CD4-positive, alpha-beta T cell treated with Interleukin-21 for 1 hour (primary cell): ENCODE measurements at regions not wholly inside any gene's neighbourhood (a gene's known extent, or its start where the extent isn't known, plus 50 kb on each side); places are given as distances from the start of the nearest gene placed in this dataset.
"Not testable (repeated sequence)": the region's sequence is repeated elsewhere in the genome, so short reads cannot be mapped to it uniquely, and the experiment has no call there.

ENCODE experiments used
- DNase-seq: peaks from one replicate; pipeline ENCODE4 v3.0.0-alpha.2; 2020

- no peak for DNase-seq
Observed at GRCh38 chr15:79154483-79155135, 64.0 kb upstream of the RASGRF1 start.

- DNase-seq, result not testable (repeated sequence)
Observed at GRCh38 chr15:79144290-79144689, 53.7 kb upstream of the RASGRF1 start.

GRCh38 chr15:79140846-79141570 lies 50.4 kb upstream of the RASGRF1 start:
- DNase-seq, result no peak
